H7 (cell line): ENCODE measurements at regions not wholly inside any gene's neighbourhood (a gene's known extent, or its start where the extent isn't known, plus 50 kb on each side); places are given as distances from the start of the nearest gene placed in this dataset.
"Not testable (repeated sequence)": the region's sequence is repeated elsewhere in the genome, so short reads cannot be mapped to it uniquely, and the experiment has no call there.

Source experiments
- DNase-seq: peaks from one replicate; pipeline ENCODE4 v3.0.0; 2012
- H3K27me3 ChIP-seq: 2 replicates; pipeline ENCODE4 v1.6.0; 2011; ENCODE audit warnings: mild to moderate bottlenecking, low read length; ENCODE audit not compliant: control insufficient read depth, insufficient read depth
- H3K36me3 ChIP-seq: replicated peaks from 2 replicates; pipeline ENCODE4 v1.5.1; 2011; ENCODE audit warnings: low read length; ENCODE audit not compliant: control insufficient read depth, insufficient read depth
- H3K4me3 ChIP-seq: 2 replicates; pipeline ENCODE4 v1.5.1; 2011; ENCODE audit warnings: low read depth, mild to moderate bottlenecking, control low read depth, low read length, moderate library complexity; ENCODE audit not compliant: insufficient read depth

DNA sequence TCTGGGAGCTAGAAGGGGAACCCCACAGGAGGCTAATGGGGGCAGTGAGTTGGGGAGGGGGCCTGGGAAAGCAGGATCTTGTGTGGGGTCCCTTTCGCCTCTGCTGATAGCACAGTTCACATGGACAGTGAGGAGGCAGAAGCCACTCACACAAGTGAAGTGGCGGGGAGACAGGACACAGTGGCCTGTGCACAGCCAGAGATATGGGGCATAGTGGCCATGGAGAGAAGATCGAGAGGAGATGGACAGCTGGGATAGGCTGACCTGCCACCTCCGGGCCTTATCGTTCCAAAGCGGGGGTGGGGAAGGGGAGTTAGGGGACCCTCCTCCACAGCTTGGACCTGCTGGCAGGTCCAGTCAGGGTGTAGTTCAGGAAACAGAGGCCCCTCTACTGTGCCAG is 69.8 kb upstream of the EDAR start:
- Histone ChIP-seq H3K4me3 (no peak overlapping the region), H3K36me3 (no peaks in the 10 kb centered on the region), H3K27me3 (no peaks in the 10 kb centered on the region)
- no peak for DNase-seq

DNA sequence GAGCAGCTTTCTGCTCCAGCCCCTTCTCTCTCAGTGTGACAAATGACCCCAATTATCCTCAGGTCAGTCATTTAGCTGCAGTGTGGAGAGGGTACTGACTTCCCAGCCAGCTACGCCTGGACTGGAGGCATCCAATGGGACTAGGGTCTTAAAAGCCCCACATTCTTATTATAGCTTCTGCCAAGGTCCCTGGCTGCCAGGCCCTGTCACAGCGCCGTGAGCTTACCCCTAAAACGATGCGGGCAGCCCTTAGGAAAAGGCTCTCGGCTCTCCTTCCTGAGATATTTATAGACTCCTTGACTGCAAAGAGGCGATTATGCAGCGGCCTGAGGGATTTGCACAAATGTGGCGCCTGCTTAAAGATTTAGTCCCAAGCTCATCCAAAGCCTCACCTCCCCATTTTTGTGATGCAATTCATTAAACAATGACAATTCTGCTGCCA is 69.2 kb upstream of the EDAR start:
- Histone ChIP-seq H3K4me3 (no peak overlapping the region), H3K27me3 (no peaks in the 10 kb centered on the region), H3K36me3 (no peaks in the 10 kb centered on the region)
- DNase-seq, result no peak

DNA sequence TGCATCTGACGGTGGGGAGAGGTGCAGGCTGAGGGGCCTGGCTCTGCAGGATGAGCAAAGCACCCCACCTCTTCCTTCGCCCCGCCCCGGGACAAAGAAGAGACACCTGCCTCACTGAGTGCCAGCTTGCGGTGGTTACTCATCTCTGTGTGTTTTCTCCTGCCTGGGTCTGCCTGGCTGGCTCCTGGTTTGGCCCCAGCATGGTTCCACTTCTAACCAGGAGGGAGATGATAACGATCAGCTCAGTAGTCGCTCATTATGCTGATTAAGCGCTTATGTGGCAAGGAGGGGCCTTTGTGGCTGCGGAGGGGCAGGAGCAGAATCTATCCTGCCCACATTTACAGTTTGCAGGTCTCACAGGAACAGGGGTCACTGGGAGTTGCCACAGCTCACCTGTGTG is 68.7 kb upstream of the EDAR start:
- Histone ChIP-seq H3K27me3 (no peaks in the 10 kb centered on the region), H3K4me3 (no peak overlapping the region), H3K36me3 (no peaks in the 10 kb centered on the region)
- DNase-seq, result no peak

DNA sequence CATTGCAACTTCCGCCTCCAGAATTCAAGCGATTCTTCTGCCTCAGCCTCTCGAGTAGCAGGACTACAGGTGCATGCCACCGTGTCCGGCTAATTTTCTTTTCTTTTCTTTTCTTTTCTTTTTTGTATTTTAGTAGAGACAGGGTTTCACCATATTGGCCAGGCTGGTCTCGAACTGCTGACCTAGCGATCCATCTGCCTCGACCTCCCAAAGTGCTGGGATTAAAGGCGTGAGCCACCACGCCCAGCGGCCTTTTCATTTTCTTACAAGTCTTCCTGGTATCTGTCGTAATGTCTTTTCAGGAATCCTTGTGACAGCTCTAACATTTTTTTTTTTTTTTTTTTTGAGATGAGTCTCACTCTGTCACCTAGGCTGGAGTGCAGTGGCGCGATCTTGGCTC is 66.4 kb upstream of the EDAR start:
- Histone ChIP-seq H3K4me3 (no peak overlapping the region), H3K27me3 (no peaks in the 10 kb centered on the region), H3K36me3 (no peaks in the 10 kb centered on the region)
- no peak for DNase-seq

DNA sequence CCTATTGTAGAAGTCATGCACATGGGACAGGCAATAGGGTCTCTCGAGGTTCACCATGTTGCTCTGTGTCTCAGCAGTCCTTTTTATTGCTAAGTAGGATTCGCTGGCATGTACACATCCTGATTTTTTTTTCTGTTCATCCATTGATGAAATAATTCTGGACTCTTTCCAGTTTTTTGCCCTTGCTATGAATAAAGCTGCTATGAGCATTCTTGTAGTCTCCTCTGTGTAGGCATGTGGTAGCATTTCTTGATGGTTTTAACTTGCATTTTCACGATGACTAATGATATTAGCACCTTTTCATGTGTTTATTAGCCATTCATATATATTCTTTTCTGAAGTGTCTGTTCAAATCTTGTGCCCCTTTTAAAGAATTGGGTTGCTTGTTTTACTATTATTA is 65.8 kb upstream of the EDAR start:
- DNase-seq, result no peak
- no peaks in the 10 kb centered on the region for H3K27me3 ChIP-seq
- H3K4me3 ChIP-seq, result no peak overlapping the region
- H3K36me3 ChIP-seq, result no peaks in the 10 kb centered on the region

DNA sequence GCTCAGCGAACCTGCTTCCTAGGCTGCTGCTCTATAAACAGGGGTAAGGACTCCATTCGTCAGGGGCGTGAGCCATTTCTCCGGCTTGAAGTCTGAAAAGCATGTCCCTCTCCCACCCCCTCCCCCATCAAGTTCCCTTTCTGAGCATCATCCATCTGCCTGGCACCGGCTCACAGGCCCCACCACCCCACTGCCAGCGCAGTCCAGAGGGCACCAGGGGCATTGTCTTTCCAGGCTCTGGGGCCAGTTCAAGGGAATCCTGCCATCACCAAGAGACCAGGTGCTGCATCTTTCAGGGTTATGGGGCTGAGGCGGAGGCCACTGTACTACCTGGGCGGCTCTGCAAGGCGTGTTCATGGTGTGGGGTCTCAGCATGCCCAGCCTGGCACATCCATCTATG is 64.7 kb upstream of the EDAR start:
- Histone ChIP-seq H3K36me3 (no peaks in the 10 kb centered on the region), H3K4me3 (no peak overlapping the region), H3K27me3 (no peaks in the 10 kb centered on the region)
- DNase-seq, result no peak

DNA sequence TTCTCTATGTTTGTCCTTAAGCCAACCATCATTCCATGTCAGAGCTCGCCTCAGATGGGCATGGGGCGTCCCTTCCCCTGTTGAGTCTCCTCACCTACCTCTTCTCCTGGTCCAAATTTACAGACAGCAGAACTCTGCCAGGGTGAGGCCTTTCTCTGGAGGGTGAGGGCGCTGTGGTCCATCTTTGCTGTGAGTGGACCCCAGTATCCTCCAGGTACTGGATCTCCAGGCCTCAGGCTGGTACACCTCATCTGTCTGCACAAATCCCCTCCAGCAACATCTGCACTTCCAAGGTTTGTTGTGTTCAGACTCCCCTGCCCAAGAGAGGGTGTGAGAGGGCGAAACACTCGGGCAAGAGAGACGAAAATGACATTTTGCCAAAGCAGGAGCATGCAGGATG is 63.9 kb upstream of the EDAR start:
- H3K27me3 ChIP-seq, result no peaks in the 10 kb centered on the region
- no peak for DNase-seq
- H3K4me3 ChIP-seq, result no peak overlapping the region
- H3K36me3 ChIP-seq, result no peaks in the 10 kb centered on the region

DNA sequence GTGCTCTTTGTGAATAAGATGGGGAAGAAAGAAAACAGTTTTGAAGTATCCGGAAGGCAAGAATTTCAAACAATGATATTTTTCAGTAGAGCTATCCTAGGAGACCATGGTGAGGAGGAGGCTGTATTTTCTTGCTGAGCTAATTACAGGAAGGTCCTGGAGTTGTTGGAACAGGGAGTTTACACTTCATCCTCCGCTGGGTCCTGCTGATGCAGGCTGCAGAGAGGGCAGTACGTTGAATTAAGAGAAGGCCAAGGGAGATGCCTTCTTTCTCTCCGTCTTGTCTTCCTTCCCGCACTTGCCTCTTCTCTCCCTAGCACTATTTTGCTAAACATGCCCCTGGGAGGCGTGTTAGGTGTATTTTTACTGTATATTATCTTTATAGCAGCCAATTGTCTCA is 60.0 kb upstream of the EDAR start:
- no peak for DNase-seq

DNA sequence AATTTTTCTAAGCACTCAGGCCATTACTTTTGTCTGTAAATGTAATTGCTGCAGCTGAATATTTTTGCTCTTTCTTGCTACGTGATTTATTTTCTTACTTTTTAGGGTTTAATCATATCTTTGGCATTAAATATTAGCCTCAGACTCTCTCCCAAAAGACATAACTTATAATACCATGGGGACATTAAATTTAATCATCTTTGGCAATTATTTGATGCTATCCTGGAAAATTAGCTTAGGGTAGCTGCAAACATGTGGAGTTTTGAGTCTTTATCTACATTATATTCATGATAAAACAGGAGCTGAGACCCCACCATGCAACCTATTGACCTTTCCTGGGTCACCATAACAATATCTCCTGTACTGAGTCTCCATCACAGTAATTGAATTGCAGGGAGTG is 59.1 kb upstream of the EDAR start:
- Histone ChIP-seq H3K36me3 (no peaks in the 10 kb centered on the region), H3K4me3 (no peak overlapping the region), H3K27me3 (no peaks in the 10 kb centered on the region)
- DNase-seq, result no peak

More for the DNA sequence above, 60.0 kb upstream of the EDAR start:
- Histone ChIP-seq H3K27me3 (no peaks in the 10 kb centered on the region), H3K4me3 (no peak overlapping the region), H3K36me3 (no peaks in the 10 kb centered on the region)

DNA sequence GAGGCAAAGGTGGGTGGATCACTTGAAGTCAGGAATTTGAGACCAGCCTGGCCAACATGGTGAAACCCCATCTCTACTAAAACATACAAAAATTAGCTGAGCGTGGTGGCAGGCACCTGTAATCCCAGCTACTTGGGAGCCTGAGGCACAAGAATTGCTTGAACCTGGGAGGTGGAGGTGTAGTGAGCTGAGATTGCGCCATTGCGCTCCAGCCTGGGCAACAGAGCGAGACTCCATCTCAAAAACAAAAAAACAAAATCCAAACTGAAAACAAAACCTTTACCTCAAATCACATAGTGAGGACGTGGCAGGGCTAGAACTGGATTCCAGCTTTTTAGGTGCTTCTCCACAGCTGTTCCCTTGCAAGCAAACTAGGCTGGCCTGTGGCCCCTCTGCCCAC is 58.5 kb upstream of the EDAR start:
- H3K4me3 ChIP-seq, H3K27me3 ChIP-seq, DNase-seq, H3K36me3 ChIP-seq: not testable (repeated sequence)

DNA sequence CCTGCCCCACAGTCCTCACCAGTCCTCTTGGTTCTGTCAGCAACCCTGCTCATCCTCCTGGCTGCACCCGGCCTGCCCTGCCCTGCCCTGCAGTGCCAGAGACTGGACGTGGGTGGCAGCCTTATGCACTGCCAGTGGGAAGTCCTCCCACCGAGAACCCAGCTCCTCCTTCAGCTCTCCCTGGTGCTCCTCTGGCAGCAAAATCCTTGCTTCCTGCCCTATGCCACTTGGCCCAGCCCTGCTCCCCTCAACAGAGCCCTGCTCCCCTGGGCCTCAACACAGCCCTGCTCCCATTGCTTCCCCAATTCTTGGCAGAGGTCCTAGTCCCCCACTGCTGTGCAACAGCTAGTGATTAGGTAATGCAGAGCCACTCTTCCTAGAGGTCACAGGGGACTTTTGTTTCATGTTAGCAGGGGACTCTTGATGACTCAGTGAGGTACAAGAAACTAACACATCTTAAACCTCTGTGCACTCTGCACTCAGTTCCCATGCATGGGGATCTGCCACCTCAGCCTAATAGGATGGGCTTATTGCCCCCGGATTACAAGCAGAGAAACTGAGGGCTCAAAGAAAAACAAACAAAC is 58.0 kb upstream of the EDAR start:
- no peak for DNase-seq
- no peak overlapping the region for H3K4me3 ChIP-seq
- no peaks in the 10 kb centered on the region for H3K36me3 ChIP-seq
- no peaks in the 10 kb centered on the region for H3K27me3 ChIP-seq

DNA sequence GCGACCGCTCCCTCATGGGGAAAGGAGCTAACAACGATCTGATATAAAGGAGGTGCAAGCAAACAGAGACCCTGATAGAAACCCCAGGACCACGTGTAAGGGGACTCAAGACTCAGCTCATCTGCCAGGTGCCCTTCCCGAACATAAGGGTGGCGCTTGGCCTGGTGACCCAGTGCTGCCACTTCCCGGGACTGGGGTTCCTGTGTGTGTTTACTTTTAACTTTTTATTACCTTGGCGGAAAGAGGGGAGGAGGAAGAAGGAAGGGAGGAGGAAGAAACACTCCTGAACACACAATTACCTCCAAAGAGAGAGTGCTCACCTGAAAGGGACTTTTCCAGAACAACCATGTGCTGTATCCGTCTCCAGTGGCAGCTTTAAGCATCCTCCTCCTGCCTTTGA is 56.5 kb upstream of the EDAR start:
- H3K4me3 ChIP-seq, result no peak overlapping the region
- DNase-seq, result no peak
- H3K27me3 ChIP-seq, result no peaks in the 10 kb centered on the region
- no peaks in the 10 kb centered on the region for H3K36me3 ChIP-seq

DNA sequence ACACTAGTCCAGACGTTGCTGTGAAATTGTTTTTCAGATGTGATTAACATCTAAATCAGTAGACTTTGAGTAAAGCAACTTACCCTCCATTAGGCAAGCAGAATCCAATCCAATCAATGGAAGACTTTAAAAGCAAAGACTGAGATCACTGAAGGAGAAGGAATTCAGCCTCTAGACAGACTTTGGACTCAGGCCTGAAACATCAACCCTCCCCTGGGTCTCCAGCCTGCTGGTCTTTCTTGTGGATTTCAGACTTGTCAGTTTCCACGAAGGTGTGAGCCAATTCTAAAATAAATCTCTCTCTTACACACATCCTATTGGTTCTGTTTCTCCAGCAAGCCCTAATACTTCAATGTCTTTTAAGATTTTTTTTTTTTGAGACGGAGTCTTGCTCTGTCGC is 50.0 kb upstream of the EDAR start:
- no peaks in the 10 kb centered on the region for H3K27me3 ChIP-seq
- H3K36me3 ChIP-seq, result no peaks in the 10 kb centered on the region
- DNase-seq, result no peak
- no peak overlapping the region for H3K4me3 ChIP-seq
